ENCODE measurements at regions not wholly inside any gene's neighbourhood (a gene's known extent, or its start where the extent isn't known, plus 50 kb on each side); places are given as distances from the start of the nearest gene placed in this dataset.
"Not testable (repeated sequence)": the region's sequence is repeated elsewhere in the genome, so short reads cannot be mapped to it uniquely, and the experiment has no call there.

DNA sequence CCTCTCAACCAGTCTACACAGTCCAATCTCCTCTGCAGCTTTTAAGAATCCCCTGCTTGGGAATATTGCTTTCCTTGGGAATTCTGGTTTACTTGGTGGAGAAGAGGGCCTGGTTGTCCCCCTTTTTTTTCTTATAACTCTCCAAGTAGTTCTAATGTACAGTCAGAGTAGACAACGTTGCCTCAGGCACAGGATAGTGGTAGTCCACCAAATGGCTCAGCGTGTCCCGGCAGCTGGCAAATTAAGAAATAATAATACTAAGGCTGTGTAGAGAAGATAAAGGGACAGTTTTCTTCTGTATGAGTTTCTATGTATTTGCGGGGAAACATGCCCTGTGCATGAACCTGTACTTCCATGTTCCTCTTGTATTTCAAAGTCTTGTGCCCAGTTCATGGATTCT, 145.7 kb upstream of the RREB1 start:
- DNase-seq (ENCODE audit: low spot score) (no peak), ATAC-seq (ENCODE audit: low read depth) (no peak)
- H3K4me1 ChIP-seq (ENCODE audit: insufficient read depth, poor library complexity, severe bottlenecking), result no peaks in the 10 kb centered on the region
- H3K9me3 ChIP-seq (ENCODE audit: severe bottlenecking), result no peaks in the 10 kb centered on the region
- no peaks in the 10 kb centered on the region for H3K27me3 ChIP-seq (ENCODE audit: insufficient read depth, poor library complexity, severe bottlenecking)
- no peak overlapping the region for H3K4me3 ChIP-seq (ENCODE audit: severe bottlenecking)
- no peak overlapping the region for H3K27ac ChIP-seq (ENCODE audit: poor library complexity, severe bottlenecking)
- H3K36me3 ChIP-seq (ENCODE audit: low read depth), result no peaks in the 10 kb centered on the region
- TF ChIP-seq, protein P1, sequence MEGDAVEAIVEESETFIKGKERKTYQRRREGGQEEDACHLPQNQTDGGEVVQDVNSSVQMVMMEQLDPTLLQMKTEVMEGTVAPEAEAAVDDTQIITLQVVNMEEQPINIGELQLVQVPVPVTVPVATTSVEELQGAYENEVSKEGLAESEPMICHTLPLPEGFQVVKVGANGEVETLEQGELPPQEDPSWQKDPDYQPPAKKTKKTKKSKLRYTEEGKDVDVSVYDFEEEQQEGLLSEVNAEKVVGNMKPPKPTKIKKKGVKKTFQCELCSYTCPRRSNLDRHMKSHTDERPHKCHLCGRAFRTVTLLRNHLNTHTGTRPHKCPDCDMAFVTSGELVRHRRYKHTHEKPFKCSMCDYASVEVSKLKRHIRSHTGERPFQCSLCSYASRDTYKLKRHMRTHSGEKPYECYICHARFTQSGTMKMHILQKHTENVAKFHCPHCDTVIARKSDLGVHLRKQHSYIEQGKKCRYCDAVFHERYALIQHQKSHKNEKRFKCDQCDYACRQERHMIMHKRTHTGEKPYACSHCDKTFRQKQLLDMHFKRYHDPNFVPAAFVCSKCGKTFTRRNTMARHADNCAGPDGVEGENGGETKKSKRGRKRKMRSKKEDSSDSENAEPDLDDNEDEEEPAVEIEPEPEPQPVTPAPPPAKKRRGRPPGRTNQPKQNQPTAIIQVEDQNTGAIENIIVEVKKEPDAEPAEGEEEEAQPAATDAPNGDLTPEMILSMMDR (IDR thresholded peaks at IDR 0.05; ENCODE audit: poor library complexity, severe bottlenecking), result no peak

DNA sequence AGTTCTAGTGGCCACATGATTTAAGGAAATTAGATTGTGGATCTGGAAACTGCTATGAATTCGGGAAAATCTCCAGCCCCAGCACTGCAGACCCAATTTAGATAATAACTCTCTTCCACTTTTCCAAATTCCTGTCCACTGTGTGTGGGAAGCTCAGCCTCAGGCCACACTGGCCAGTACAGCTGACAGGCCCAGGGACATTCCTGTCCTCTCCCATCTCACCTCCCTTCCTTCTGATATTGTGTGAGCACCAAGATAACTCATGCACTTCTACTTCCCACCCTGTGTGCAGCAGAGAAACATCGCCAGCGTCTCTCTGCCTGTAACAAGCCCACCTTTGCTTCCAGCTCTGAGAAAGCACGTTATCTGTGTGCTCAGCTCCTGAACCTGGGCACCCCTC, 145.1 kb upstream of the RREB1 start:
- Histone ChIP-seq H3K4me1 (ENCODE audit: insufficient read depth, poor library complexity, severe bottlenecking) (no peaks in the 10 kb centered on the region), H3K9me3 (ENCODE audit: severe bottlenecking) (no peaks in the 10 kb centered on the region), H3K36me3 (ENCODE audit: low read depth) (no peaks in the 10 kb centered on the region), H3K4me3 (ENCODE audit: severe bottlenecking) (no peak overlapping the region), H3K27me3 (ENCODE audit: insufficient read depth, poor library complexity, severe bottlenecking) (no peaks in the 10 kb centered on the region), H3K27ac (ENCODE audit: poor library complexity, severe bottlenecking) (no peak overlapping the region)
- TF ChIP-seq, protein P1 (IDR thresholded peaks at IDR 0.05; ENCODE audit: poor library complexity, severe bottlenecking), result no peak
- DNase-seq (ENCODE audit: low spot score) (no peak), ATAC-seq (ENCODE audit: low read depth) (no peak)

DNA sequence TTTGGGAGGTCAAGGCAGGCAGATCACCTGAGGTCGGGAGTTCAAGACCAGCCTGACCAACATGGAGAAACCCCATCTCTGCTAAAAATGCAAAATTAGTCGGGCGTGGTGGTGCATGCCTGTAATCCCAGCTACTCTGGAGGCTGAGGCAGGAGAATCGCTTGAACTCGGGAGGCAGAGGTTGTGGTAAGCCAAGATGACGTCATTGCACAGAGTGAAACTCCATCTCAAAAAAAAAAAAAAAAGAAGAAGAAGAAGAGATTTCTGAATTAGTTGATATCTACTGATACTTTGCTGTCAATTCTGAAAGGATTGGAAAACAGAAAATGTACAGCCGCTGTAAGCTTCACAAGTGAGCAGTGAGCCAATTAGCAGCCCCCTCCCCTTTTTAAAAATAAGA, 144.4 kb upstream of the RREB1 start:
- H3K36me3 ChIP-seq (ENCODE audit: low read depth); H3K27me3 ChIP-seq (ENCODE audit: insufficient read depth, poor library complexity, severe bottlenecking); DNase-seq (ENCODE audit: low spot score); ATAC-seq (ENCODE audit: low read depth); H3K27ac ChIP-seq (ENCODE audit: poor library complexity, severe bottlenecking); H3K4me1 ChIP-seq (ENCODE audit: insufficient read depth, poor library complexity, severe bottlenecking); H3K9me3 ChIP-seq (ENCODE audit: severe bottlenecking); H3K4me3 ChIP-seq (ENCODE audit: severe bottlenecking): not testable (repeated sequence)

DNA sequence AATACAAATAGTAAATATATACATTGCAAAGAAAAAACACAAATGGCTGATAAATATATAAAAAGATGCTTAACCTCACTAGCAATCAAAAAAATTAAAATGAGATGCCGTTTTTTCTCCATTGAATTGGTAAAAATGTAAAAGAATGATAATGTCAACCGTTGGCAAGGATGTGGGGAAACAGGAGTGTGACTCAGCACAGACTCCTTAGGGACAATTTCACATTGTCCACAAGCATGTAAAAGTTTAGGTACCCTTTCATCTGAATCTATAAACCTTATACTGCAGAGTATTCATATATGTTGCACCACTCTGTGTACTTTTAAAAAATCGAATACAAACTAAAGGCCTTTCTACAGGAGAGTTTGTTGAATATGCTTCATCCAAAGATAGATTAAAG, 143.1 kb upstream of the RREB1 start:
- no peak for ATAC-seq (ENCODE audit: low read depth)
- H3K36me3 ChIP-seq (ENCODE audit: low read depth), result no peaks in the 10 kb centered on the region
- TF ChIP-seq, protein P1 (IDR thresholded peaks at IDR 0.05; ENCODE audit: poor library complexity, severe bottlenecking), result no peak

DNA sequence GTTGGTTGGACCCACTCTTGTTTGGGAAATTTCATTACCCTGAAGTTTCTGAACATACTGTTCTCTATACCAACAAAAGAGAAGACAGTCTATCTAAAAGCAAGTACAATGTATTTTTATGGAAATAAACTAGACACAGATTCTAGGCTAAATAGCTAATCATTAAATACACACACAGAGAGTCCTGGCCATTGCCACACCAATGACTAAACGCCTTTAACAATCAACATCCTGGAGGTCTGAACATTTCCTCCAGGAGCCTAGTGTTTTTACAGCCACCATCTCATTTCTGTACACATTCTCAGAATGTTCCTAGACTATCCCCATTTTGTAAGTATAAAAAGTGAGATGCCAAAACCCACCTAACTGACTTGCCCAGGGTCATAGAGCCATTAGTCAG, 141.6 kb upstream of the RREB1 start:
- H3K9me3 ChIP-seq (ENCODE audit: severe bottlenecking), result no peaks in the 10 kb centered on the region
- peaks cover 18% of the 10 kb centered on the region for H3K4me1 ChIP-seq (ENCODE audit: insufficient read depth, poor library complexity, severe bottlenecking)
- DNase-seq (ENCODE audit: low spot score) (no peak), ATAC-seq (ENCODE audit: low read depth) (no peak)
- TF ChIP-seq, protein P1 (IDR thresholded peaks at IDR 0.05; ENCODE audit: poor library complexity, severe bottlenecking), result no peak
- no peaks in the 10 kb centered on the region for H3K27me3 ChIP-seq (ENCODE audit: insufficient read depth, poor library complexity, severe bottlenecking)
- H3K36me3 ChIP-seq (ENCODE audit: low read depth), result no peaks in the 10 kb centered on the region
- H3K27ac ChIP-seq (ENCODE audit: poor library complexity, severe bottlenecking), result no peak overlapping the region
- H3K4me3 ChIP-seq (ENCODE audit: severe bottlenecking), result no peak overlapping the region

More for the DNA sequence above, 143.1 kb upstream of the RREB1 start:
- no peak overlapping the region for H3K4me3 ChIP-seq (ENCODE audit: severe bottlenecking)
- no peaks in the 10 kb centered on the region for H3K9me3 ChIP-seq (ENCODE audit: severe bottlenecking)
- no peak for DNase-seq (ENCODE audit: low spot score)
- H3K27ac ChIP-seq (ENCODE audit: poor library complexity, severe bottlenecking), result no peak overlapping the region
- H3K27me3 ChIP-seq (ENCODE audit: insufficient read depth, poor library complexity, severe bottlenecking), result no peaks in the 10 kb centered on the region
- H3K4me1 ChIP-seq (ENCODE audit: insufficient read depth, poor library complexity, severe bottlenecking), result peaks cover 13% of the 10 kb centered on the region

All from RWPE2 (cell line).